HCT116 (cell line): ENCODE measurements at regions not wholly inside any gene's neighbourhood (a gene's known extent, or its start where the extent isn't known, plus 50 kb on each side); places are given as distances from the start of the nearest gene placed in this dataset.

Experiments
- ATAC-seq: fragments of 200-7000 bp; cut with Tn5 transposase; 2 replicates; pipeline ENCODE4 v1.9.1; 2020; ENCODE audit warnings: mild to moderate bottlenecking, moderate library complexity
- BruUV-seq: library from RNA; stranded (reverse); fragments of 400-500 nt; replicated peaks from 2 replicates; lab custom pipeline; 2021; lab: Mats Ljungman, UMichigan
- CTCF ChIA-PET: fragments of 300-600 bp; sonication (Branson Sonifier 250); formaldehyde crosslinking; loops from one replicate; lab custom pipeline; 2021; ENCODE audit warnings: antibody characterized with exemption; lab: Charles Lee
- POLR2A ChIA-PET: fragments of 300-600, 350-600 bp; sonication (Branson Sonifier 250); formaldehyde crosslinking; loops from one replicate; lab custom pipeline; 2021; ENCODE audit warnings: antibody characterized with exemption; lab: Charles Lee
- RAD21 ChIA-PET, 2 experiments: fragments of 300-600 bp; sonication (Branson Sonifier 250); formaldehyde crosslinking; loops; one replicate each; lab custom pipeline; 2023; ENCODE audit warnings: low total read pairs in 2 of 2; ENCODE audit not compliant: uncharacterized antibody in 2 of 2, unreplicated experiment in 2 of 2, low non-redundant PET in 1 of 2; lab: Charles Lee
- DNase-seq: peaks from one replicate; pipeline ENCODE4 v3.0.0-alpha.2; 2010; ENCODE audit warnings: low read depth, low spot score
- H2AFZ ChIP-seq: fragments of 200-600 bp; shearing (Covaris generic), sonication (generic); 2 replicates; pipeline ENCODE4 v1.6.1; 2017; ENCODE audit warnings: low read depth, mixed run types, mixed read lengths, antibody characterized with exemption, low read length; ENCODE audit not compliant: poor library complexity, severe bottlenecking
- H3K27ac ChIP-seq: 2 replicates; pipeline ENCODE4 v1.5.1; 2012; ENCODE audit warnings: low read depth, low read length
- H3K27me3 ChIP-seq: fragments of 200-600 bp; sonication (generic); 2 replicates; pipeline ENCODE4 v1.6.1; 2016; ENCODE audit warnings: mixed run types, low read length, mixed read lengths; ENCODE audit not compliant: insufficient read depth
- H3K36me3 ChIP-seq, 2 experiments: fragments of 200-500 bp in 1 of 2; fragments of 200-600 bp in 1 of 2; sonication (Bioruptor generic) in 1 of 2; sonication (generic) in 1 of 2; 2 replicates each; pipeline versions ENCODE4 v1.5.1 to v1.6.1; 2014 to 2016; ENCODE audit warnings: low read length in 2 of 2, inconsistent platforms in 1 of 2, mixed read lengths in 1 of 2, mixed run types in 1 of 2; ENCODE audit not compliant: insufficient read depth in 2 of 2, control insufficient read depth in 1 of 2
- H3K4me1 ChIP-seq, 2 experiments: fragments of 200-600 bp in 1 of 2; sonication (generic) in 1 of 2; 2 replicates each; pipeline versions ENCODE4 v1.5.1 to v1.6.1; 2012 to 2017; ENCODE audit warnings: low read length in 2 of 2, inconsistent platforms in 1 of 2, mild to moderate bottlenecking in 1 of 2, mixed read lengths in 1 of 2, mixed run types in 1 of 2, moderate library complexity in 1 of 2; ENCODE audit not compliant: insufficient read depth in 2 of 2, control insufficient read depth in 1 of 2
- H3K4me2 ChIP-seq: fragments of 200-600 bp; sonication (generic); 2 replicates; pipeline ENCODE4 v1.6.1; 2017; ENCODE audit warnings: mixed run types, low read length, mixed read lengths
- H3K4me3 ChIP-seq, 2 experiments: fragments of 200-600 bp in 1 of 2; sonication (generic) in 1 of 2; replicated peaks in 1 of 2; 2 replicates each; pipeline ENCODE4 v1.5.1; 2011 to 2016; ENCODE audit warnings: low read length in 2 of 2, control low read depth in 1 of 2, low read depth in 1 of 2, mild to moderate bottlenecking in 1 of 2, mixed read lengths in 1 of 2, mixed run types in 1 of 2
- H3K79me2 ChIP-seq: fragments of 200-600 bp; sonication (generic); 2 replicates; pipeline ENCODE4 v1.6.1; 2017; ENCODE audit warnings: mild to moderate bottlenecking, mixed run types, low read length, moderate library complexity, mixed read lengths; ENCODE audit not compliant: insufficient read depth
- H3K9ac ChIP-seq: fragments of 200-600 bp; sonication (generic); 2 replicates; pipeline ENCODE4 v1.6.1; 2016; ENCODE audit warnings: low read length, mixed read lengths
- H3K9me2 ChIP-seq: fragments of 200-600 bp; sonication (generic), shearing (Covaris generic); 2 replicates; pipeline ENCODE4 v1.6.1; 2017; ENCODE audit warnings: mixed run types, mild to moderate bottlenecking, moderate library complexity; ENCODE audit not compliant: insufficient read depth
- H3K9me3 ChIP-seq, 2 experiments: fragments of 200-500 bp in 1 of 2; fragments of 200-600 bp in 1 of 2; sonication (Bioruptor generic) in 1 of 2; sonication (generic) in 1 of 2; 2 replicates each; pipeline ENCODE4 v1.6.1; 2014 to 2017; ENCODE audit warnings: low read length in 2 of 2, mixed read lengths in 2 of 2, inconsistent platforms in 1 of 2, low read depth in 1 of 2, mild to moderate bottlenecking in 1 of 2, mixed run types in 1 of 2, moderate library complexity in 1 of 2; ENCODE audit not compliant: control insufficient read depth in 1 of 2, insufficient read depth in 1 of 2
- H4K20me1 ChIP-seq: fragments of 200-600 bp; sonication (generic), shearing (Covaris generic); 2 replicates; pipeline ENCODE4 v1.6.1; 2017; ENCODE audit warnings: mixed run types, mild to moderate bottlenecking, moderate library complexity; ENCODE audit not compliant: insufficient read depth
- EZH2phosphoT487 ChIP-seq: fragments of 200-600 bp; IDR thresholded peaks from 2 replicates; pipeline ENCODE4 v1.6.1; 2018; ENCODE audit warnings: antibody characterized with exemption, borderline replicate concordance
- POLR2A ChIP-seq: IDR thresholded peaks from 2 replicates; pipeline ENCODE4 v1.7.0; 2011; ENCODE audit warnings: borderline replicate concordance; ENCODE audit not compliant: insufficient read depth, insufficient read length; ENCODE audit errors: extremely low read depth
- intact Hi-C: fragments of 100-400 bp; cut with micrococcal nuclease; formaldehyde crosslinking; loops from 2 replicates; pipeline ENCODE4 v1.10.0; 2022
- TF ChIP-seq, protein P1 (sequence below): IDR thresholded peaks from 2 replicates; pipeline ENCODE4 v1.6.1; 2011; ENCODE audit warnings: mild to moderate bottlenecking, low read length, moderate library complexity; ENCODE audit not compliant: insufficient replicate concordance; ENCODE audit errors: extremely low read depth
- TF ChIP-seq, protein P2 (sequence below), 3 experiments: fragments of 200-600 bp in 1 of 3; sonication (generic) in 1 of 3; IDR thresholded peaks in 2 of 3; conservative IDR thresholded peaks in 1 of 3; 2 replicates each; pipeline ENCODE4 v1.5.1; 2012 to 2017; ENCODE audit warnings: low read depth in 2 of 3, low read length in 2 of 3, antibody characterized with exemption in 1 of 3, borderline replicate concordance in 1 of 3, control low read depth in 1 of 3, mild to moderate bottlenecking in 1 of 3, mixed read lengths in 1 of 3, mixed run types in 1 of 3, moderate library complexity in 1 of 3; ENCODE audit not compliant: insufficient read depth in 1 of 3

DNA sequence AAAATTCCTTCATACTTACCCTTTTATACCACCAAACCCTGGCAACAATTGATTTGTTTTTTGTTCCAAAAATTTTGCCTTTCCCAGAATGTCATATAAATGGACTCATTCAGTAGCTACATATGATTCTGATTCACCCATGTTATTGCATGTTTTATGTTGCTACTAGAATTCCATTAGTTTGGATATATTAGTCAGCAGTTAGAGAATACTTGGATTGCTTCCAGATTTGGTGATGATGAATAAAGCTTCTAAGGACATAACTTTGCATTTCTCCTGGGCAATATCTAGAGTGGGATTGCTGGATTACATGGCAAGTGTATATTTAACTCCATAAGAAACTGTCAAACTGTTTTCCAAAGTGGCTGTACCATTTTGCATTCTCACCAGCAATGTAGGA, 806.9 kb downstream of the DNAJB9 start:
- BruUV-seq, result no TSS peak
- Histone ChIP-seq H3K9me2 (no peaks in the 10 kb centered on the region), H3K9me3 (no peaks in the 10 kb centered on the region), H3K27me3 (no peaks in the 10 kb centered on the region), H3K4me2 (no peak overlapping the region), H3K27ac (no peak overlapping the region), H2AFZ (no peak overlapping the region), H3K79me2 (no peaks in the 10 kb centered on the region), H4K20me1 (no peaks in the 10 kb centered on the region), H3K36me3 (no peaks in the 10 kb centered on the region), H3K9ac (no peak overlapping the region), H3K4me1 (no peaks in the 10 kb centered on the region), H3K4me3 (no peak overlapping the region)
- no peak for ATAC-seq
- CTCF ChIA-PET, result no interaction called here
- RAD21 ChIA-PET, result no interaction called here
- intact Hi-C loops, result no loop called here
- no peak for DNase-seq
- POLR2A ChIA-PET, result no interaction called here
- TF ChIP-seq POLR2A (no peak), EZH2phosphoT487 (no peak)
- TF ChIP-seq, protein P1, sequence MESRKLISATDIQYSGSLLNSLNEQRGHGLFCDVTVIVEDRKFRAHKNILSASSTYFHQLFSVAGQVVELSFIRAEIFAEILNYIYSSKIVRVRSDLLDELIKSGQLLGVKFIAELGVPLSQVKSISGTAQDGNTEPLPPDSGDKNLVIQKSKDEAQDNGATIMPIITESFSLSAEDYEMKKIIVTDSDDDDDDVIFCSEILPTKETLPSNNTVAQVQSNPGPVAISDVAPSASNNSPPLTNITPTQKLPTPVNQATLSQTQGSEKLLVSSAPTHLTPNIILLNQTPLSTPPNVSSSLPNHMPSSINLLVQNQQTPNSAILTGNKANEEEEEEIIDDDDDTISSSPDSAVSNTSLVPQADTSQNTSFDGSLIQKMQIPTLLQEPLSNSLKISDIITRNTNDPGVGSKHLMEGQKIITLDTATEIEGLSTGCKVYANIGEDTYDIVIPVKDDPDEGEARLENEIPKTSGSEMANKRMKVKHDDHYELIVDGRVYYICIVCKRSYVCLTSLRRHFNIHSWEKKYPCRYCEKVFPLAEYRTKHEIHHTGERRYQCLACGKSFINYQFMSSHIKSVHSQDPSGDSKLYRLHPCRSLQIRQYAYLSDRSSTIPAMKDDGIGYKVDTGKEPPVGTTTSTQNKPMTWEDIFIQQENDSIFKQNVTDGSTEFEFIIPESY, result no peak
- TF ChIP-seq, protein P2, sequence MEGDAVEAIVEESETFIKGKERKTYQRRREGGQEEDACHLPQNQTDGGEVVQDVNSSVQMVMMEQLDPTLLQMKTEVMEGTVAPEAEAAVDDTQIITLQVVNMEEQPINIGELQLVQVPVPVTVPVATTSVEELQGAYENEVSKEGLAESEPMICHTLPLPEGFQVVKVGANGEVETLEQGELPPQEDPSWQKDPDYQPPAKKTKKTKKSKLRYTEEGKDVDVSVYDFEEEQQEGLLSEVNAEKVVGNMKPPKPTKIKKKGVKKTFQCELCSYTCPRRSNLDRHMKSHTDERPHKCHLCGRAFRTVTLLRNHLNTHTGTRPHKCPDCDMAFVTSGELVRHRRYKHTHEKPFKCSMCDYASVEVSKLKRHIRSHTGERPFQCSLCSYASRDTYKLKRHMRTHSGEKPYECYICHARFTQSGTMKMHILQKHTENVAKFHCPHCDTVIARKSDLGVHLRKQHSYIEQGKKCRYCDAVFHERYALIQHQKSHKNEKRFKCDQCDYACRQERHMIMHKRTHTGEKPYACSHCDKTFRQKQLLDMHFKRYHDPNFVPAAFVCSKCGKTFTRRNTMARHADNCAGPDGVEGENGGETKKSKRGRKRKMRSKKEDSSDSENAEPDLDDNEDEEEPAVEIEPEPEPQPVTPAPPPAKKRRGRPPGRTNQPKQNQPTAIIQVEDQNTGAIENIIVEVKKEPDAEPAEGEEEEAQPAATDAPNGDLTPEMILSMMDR (IDR thresholded peaks at IDR 0.05 in 2 of 3, conservative IDR thresholded peaks at IDR 0.05 in 1 of 3; ENCODE audit: borderline replicate concordance in 1 of 3, insufficient read depth in 1 of 3, low read depth in 2 of 3, low read length in 2 of 3), result no peak
